HepG2 (cell line): ENCODE measurements at regions not wholly inside any gene's neighbourhood (a gene's known extent, or its start where the extent isn't known, plus 50 kb on each side); places are given as distances from the start of the nearest gene placed in this dataset.

ENCODE experiments used
- MXI1 ChIP-seq: IDR thresholded peaks from 3 replicates; pipeline ENCODE4 v1.6.1; 2012; ENCODE audit warnings: low read depth, low read length, inconsistent platforms, borderline replicate concordance
- RAD21 ChIP-seq: fragments of 450-650 bp; formaldehyde crosslinking; IDR thresholded peaks from 2 replicates; pipeline ENCODE4 v1.5.0; 2020; ENCODE audit warnings: mild to moderate bottlenecking

GRCh38 chr5:130237721-130238120 lies 333.5 kb downstream of the CHSY3 start:
- TF ChIP-seq MXI1 (no peak), RAD21 (no peak)
